ENCODE measurements at regions not wholly inside any gene's neighbourhood (a gene's known extent, or its start where the extent isn't known, plus 50 kb on each side); places are given as distances from the start of the nearest gene placed in this dataset.

DNA sequence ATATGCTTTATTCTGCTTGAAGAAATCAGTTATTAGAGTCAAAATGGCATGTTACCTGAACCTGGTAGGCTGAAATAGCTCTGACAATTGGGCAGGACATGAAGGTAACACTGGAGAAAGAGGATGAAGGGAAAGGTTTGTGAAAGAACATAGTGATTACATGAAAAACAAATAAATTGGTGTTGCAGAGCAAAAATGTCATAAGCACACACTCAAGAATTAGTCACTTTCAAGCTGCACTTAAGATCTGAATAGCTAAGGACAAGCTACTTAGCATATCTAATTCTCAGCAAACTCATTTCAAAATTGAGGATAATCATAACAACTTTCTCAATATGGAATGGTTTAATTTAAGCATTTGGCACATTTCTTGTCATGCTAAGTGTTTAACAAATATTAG lies 1398.0 kb upstream of the FLRT2 start:
- no peak for DNase-seq (ENCODE audit: low read depth in 2 of 2)

DNA sequence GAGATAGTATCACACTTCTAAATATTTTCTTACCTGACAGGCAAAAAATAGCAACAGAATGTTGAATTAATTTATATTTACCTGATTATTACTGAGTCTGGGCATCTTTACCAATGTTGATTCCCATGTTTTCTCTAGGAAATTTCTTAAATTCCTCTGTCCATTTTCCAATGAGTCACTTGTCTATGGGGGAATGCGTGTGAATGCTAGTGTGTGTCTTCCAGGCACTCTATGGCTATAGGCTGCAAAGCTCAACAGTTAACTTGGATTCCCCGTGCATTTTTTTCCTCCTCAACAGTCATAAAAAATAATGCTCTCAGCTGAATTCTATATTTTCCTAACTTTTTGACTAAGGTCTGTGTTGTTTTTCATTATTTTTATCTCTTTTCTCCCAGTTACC lies 1385.8 kb upstream of the FLRT2 start:
- DNase-seq (ENCODE audit: low read depth in 2 of 2), result no peak

DNA sequence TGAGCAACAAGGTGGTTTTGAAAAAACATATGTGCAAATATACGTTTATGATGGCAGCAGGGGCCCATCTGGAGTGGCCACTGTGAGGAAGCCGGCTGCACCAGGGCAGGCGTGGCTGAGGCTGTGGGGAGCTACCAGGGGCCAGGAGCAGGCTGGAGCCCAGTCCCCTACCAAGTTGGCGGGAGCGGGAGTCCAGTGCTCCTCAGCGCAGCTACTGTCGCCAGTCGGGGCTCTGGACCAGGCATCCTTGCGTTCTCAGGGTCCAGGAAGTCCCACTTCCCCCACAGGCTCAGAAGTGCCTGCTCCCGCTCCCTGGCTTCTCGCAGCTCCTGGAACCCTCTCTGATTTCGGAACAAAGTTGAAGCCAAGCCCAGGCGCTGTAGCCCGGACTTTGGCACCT lies 1377.5 kb upstream of the FLRT2 start:
- DNase-seq (ENCODE audit: low read depth in 2 of 2), result no peak

DNA sequence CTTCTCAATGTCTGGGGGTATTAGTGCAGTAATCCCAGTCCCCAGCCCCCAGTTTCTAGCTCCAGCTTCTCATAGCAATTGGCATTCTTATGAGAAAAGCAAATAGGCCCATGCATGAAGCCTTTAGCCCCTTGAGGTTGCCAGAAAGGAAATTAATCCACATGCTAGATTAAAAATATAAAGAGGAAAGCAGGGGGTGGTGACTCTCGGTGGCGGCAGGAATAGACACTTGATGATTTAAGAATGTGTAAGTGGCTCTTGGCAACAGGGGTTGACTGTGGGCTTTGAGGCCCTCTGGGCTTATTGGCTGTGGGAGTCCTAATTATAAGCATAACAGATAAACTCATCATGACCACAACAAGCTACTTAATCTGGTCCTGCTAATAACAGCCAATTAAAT lies 1367.3 kb upstream of the FLRT2 start:
- DNase-seq (ENCODE audit: low read depth in 2 of 2), result no peak

DNA sequence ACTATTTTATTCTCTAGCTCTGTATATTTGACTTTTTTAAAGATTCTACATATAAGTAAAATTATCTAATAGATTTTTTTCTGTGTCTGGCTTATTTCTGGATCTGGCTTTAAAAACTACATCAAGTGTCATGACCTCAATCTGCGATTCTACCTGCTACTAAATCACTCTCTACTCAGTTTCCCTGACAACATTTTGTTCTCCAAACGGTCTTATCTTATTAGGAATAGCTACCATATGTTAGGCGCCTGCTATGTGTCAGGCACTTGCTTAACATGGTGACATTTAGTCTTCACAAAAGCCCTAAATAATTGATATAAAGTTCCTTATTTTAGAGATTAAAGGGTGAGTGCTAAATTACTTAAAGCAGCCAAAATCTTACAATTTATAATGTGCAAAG lies 1362.9 kb upstream of the FLRT2 start:
- DNase-seq (ENCODE audit: low read depth in 2 of 2), result no peak

DNA sequence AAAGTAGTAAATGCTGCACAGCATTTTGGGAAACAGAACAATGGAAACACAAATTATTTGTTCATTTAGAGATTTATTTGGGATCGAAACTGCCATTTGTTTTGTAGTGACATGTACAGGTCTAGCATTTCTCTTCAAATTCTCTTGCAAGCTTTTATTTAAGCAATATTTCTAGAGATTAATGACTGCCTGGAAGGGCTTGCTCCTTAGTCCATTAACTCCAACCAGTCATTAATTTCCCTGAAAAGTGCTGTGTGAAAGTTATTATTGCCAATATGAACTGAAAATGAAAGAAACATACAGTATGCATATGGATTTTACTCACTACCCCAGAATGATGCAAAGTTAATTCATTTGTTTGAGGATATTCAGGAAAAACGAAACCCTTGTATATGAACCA lies 1349.6 kb upstream of the FLRT2 start:
- no peak for DNase-seq (ENCODE audit: low read depth in 2 of 2)

DNA sequence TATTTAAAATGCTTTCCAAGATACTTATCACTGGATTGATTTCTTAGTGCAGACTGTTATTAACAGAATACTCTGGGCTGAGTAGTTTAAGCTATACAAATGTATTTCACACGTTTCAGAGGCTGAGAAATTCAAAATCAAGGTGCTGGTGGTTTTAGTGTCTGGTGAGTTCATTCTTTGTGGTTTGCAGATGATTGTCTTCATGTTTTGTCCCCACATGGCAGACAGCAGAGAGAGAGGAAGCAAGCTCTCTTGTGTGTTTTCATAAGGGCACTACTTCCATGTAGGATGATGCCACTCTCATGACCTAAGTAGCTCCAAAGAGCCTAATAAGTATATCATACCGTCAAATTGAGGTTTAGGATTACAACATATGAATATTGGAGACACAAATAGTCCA lies 1348.9 kb upstream of the FLRT2 start:
- DNase-seq (ENCODE audit: low read depth in 2 of 2), result no peak

DNA sequence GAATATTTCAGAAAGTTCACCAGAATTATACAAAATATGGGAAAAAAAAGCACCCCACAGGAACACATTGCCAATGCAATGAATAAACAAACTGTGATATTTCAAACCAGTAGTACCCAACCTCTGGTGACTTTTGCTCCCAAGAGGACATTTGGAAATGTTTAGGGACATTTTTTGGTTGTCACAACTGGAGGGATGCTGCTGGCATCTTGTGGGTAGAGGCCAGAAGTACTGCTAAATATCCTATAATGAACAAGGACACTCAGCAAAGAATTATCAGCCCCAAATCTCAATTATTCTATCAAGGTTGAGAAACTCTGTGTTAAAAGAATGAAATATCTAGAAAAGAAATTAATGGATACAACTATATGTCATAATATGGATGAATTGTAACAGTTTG lies 1334.4 kb upstream of the FLRT2 start:
- DNase-seq (ENCODE audit: low read depth in 2 of 2), result no peak

DNA sequence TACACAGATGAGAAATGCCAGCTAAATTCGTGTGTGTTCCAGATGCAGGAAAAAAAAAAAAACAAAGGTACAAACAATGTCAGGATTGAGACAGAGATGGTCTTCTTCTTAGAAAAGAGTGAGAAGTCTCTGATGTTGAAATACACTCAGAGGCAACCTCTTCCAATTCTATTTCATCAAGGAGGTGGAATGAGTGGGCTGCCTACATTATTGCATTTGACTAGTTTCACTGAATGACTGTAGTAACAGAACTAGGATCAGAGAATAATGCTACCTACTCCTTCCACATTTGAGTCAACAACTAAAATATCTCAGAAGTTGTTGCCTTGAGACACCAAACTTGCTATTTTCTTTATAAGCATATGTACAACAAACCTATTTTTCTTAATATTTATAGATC lies 1332.2 kb upstream of the FLRT2 start:
- no peak for DNase-seq (ENCODE audit: low read depth in 2 of 2)

DNA sequence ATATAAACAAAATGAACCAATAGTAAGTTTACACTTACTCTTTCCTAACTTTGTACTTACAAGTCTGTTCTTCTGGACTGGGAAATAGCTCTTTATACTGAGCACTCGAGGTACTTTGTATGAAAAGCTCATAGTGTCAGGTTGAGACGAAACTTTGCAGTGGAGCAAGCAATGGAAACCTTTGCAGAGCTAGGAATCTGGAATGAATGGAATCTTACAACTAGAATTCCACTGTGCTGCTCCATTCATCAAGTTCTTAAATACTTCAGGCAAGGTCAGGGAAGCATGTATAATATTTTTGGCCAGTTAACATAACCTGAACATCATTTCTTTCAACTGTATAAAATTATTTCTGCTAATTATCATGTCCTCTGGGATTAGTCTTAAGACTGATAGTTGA lies 1327.5 kb upstream of the FLRT2 start:
- no peak for DNase-seq (ENCODE audit: low read depth in 2 of 2)

DNA sequence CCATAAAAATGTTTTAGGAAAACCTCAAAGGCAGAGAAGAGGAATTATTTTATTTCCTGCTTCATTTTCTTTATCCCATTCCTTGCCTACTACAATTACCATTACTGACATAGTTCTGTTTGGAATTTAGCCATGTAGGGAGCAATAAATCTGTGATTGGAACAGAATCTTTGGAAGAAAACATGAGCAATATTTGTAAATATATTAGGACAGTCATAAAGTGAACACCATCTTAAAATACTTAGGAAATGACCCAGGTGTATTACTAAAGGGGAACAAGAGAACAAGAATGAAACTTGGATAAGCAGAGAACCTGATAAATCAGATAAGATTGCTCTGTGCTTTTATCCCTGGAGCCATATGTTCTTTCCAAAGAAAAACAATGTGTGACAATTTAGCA lies 1326.0 kb upstream of the FLRT2 start:
- no peak for DNase-seq (ENCODE audit: low read depth in 2 of 2)

DNA sequence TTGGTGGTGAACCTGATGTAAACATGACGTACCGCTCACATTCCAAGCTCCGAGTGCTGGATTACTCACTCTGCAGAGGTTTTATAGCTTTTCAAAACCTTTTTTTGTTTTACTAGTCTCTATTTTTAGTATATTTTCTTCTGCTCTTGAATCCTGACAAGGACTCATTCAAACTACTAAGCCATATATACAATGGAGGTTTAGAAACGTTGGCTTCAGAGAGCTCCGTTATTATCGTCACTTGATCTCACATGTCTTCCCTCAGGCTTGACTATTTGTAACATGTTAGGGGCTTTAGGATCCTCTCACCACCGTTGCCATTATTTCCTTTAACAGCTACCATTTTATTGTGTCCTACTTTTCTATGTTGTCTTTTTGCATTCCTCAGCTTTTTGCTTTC lies 1321.5 kb upstream of the FLRT2 start:
- no peak for DNase-seq (ENCODE audit: low read depth in 2 of 2)

DNA sequence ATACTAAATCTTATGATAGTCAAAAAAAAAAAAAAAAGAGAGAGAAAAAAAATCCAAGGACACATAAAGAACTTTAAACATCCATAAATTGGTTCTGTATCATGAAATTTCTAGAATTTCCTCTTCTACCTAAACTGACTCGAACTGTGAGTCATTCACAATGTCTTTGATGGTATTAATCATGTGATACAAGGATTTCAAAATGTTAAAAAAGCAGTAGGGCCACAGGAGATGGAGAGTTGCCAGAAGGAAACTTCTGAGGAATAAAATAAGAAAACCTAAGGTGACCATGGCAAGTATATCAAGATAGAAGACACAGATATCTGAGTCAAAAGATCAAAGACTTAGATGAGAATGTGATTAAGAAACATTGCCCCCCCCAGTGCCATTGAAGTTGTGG lies 1320.9 kb upstream of the FLRT2 start:
- DNase-seq (ENCODE audit: low read depth in 2 of 2), result no peak

DNA sequence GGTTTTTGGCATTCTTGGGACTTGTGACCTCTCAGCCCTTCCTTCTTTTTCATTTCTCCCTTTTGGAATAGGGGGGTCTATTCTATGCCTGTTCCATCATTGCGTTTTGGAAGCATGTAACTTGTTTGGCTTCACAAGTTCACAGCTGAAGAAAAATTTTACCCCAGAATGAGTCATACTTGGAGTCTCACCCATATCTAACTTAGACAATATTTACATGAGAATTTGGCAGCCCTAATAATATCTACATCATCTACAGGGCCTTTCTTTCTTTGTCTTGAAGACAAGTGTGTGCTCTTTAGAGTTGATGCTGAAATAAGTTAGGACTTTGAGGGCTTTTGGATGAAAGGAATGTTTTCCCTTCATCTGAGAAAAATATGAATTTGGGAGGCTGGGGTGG lies 1312.9 kb upstream of the FLRT2 start:
- no peak for DNase-seq (ENCODE audit: low read depth in 2 of 2)

DNA sequence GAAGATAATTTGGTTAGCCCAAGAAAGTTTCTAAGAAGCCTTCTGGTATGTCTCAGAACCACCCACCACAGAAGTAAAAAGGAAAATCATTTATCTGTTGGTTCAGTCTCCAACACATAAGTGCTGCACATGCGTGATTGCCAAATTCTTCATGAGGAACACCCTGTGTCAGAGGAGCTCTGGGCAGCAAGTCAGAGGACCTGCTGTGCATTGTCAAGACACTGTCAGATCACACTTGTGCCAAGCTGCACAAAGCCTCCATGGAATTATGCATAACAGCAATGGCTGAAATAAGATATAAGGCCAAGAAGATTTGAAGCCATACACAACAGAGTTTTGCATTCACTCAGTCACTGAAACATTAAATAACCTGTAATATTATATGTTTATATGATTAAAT lies 1304.7 kb upstream of the FLRT2 start:
- DNase-seq (ENCODE audit: low read depth in 2 of 2), result no peak

DNA sequence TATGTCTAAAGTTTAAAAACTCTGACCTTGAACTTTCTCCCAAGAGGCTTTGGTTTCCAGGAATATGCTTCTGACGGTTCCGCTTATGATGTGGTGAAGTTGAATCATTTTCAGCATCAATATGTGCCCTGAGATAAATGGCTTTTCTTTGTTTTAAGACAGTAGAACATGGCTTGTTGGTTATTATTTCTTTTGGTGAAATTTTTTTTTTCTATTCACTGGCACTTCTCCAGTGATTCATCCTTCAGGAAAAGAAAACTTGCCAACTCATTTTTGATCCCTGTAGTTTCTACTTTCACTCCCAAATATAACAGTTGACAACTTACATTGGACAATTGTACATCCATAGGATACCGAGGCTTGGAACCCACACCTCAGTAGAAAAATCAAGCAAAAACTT lies 1301.2 kb upstream of the FLRT2 start:
- no peak for DNase-seq (ENCODE audit: low read depth in 2 of 2)

DNA sequence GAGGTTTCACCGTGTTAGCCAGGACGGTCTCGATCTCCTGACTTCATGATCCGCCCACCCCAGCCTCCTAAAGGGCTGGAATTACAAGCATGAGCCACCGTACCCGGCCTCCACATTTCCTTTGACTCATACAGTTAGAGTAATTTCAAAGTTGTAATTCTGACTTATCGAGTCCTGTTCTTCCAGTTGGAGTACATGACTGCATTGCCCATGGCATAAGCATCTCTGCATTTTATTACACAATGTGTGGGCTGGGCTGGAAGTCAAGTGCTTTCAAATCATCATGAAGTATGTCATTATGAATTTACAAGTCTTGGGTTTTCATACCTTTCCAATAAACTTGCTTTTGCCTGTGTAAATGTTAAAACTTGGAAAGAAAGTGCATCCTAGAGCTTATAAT lies 1295.7 kb upstream of the FLRT2 start:
- DNase-seq (ENCODE audit: low read depth in 2 of 2), result no peak

DNA sequence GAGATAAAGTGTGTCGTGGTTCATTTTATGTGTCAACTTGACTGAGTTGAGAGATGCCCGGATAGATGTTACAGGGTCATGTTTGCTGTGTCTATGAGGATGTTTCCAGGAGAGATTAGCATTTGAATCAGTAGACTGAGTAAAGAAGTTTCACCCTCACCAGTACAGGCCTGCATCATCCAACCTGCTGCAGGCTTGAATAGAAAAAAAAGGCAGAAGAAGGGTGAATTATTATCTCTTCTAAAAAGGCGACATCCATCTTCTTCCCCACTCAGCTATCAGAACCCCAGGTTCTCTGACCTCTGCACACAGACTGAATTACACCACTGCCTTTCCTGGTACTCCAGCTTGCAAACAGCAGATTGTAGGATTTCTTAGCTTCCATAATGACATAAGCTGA lies 1293.7 kb upstream of the FLRT2 start:
- DNase-seq (ENCODE audit: low read depth in 2 of 2), result no peak

DNA sequence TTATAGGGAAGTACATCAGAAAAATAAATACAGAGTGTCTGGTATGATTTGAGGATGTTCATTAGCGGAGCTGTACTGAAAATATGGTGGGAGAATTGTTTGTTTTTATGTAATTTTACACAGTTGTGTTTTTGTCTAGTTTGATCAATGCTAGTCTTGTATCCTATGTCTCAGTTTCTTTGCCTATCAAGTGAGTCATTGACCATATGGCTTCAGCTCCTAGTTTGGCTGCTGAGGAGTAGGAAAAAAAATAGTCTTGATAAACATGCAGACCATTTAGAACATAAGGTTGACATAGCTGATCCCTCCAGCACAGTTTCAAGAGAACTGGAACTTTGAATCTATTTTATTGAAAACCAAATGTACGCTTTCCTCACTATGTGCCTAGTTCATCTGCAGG lies 1292.1 kb upstream of the FLRT2 start:
- DNase-seq (ENCODE audit: low read depth in 2 of 2), result no peak

DNA sequence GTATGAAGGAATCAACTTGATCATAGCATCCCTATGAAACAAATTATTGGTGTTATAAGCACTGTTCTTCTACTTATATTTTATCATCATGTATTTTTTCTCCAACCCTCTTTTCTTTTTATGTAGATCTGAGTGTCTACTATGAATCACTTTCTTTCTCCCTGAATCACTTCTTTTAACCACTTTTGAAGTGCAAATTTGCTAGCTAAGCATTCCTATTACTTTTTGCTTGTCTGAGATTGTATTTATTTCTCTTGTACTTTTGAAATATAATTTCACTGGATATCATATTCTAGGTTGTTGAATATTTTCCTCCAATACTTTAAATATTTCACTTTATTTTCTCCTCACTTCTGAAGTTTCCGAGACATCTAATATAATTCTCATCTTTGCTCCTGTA lies 1282.3 kb upstream of the FLRT2 start:
- DNase-seq (ENCODE audit: low read depth in 2 of 2), result no peak

DNA sequence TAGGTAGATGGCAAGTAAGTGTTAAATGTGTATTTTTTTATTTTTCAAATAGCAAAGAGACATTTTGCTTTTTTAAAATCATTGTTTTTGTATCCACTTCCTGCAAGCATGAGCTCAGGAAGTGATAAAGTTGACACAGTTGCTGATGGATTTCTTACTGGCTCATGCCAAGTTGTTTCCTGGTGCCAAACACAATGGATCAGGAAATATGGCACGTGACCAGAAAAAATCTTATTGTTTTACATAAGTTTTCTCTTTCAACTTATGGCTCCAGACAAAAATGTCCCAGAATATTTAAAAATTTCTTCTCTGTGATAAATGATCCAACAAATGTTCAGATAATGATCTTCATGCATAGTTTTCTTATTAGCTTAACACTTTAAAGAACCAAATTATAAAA lies 1279.1 kb upstream of the FLRT2 start:
- DNase-seq (ENCODE audit: low read depth in 2 of 2), result no peak

DNA sequence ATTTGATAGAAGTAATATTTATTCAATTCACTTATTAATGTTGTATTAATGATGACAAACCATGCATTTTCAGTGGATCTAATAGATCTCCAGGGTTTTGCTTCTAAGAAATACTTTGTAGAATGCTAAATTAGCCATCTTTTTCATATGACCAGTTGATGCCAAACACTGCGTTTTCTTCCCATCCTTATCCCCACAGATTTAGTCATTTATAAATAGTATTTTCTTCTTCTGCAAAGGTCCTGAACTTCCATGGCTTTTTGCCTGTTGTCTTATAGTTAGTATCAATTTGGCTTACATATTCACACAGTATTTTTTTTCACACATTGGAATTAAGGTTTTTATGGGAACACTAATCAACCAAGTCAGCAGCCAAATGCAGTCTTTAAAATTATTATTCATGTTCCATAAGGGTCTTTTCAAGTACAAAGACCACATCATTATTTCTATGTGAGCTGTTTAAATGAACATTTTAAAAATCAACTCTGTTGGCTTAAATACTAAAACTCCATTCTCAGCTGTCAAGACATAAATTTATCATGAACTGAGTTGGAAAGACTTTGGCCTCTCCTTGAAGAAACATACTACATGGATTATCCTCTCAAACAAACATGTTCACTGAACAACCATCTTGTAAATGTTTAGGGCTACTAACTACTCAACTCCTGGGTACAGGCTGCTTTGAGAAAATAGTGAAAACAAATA lies 1278.4 kb upstream of the FLRT2 start:
- DNase-seq (ENCODE audit: low read depth in 2 of 2), result no peak

DNA sequence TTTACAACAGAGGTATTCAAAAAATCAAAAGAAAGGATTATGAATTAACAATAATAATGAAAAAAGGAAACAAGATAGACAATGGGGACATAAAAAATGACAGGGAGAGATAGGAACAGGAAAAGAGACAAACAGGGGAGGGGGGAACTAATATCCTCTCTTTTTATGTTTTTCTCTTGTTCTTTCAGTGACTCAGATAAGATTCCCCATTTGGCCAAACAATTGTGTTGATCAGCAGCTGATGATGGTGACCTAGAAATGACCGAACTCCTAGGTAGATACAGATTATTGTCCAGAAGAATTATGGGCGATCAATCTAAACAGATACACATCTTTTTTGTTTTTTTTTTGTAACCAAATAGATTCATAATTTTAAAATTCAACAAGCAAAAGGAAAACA lies 1277.2 kb upstream of the FLRT2 start:
- DNase-seq (ENCODE audit: low read depth in 2 of 2), result no peak

DNA sequence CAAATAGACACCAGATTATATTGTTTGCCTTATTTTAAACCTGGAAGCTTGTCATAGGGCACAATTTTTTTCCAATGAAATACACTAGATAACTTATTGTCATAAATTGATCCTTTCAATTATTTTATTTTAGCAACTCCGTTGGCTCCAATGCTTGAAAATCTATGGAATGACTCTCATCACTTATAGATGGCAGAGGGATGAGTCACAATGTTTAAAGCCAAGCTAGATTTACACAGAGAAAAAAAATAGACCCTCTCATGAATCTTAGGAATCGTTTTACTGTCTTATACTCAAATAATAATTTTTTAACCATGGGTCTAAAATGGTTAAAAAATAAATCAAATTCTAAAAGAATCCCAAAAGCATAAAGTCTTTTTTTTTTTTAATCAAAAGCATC lies 1276.6 kb upstream of the FLRT2 start:
- no peak for DNase-seq (ENCODE audit: low read depth in 2 of 2)

DNA sequence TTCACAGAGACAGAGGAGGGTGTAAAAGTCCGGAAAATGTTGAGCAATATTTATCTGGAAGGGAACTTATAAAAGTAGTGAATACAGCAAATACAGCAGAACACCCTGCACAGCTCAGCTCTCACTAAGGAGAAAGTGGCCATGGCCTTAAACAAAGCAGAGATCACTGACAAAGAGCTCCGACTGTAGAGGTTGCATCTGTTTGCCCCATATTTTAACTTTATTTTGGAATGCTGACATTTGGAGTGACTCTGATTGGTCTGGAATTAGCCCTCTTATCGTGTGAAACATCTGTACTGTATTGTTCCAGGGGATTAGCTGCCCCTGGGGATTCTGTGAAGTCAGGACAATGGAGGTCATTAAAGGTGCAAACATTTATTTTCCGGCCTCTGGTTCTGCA lies 1275.7 kb upstream of the FLRT2 start:
- DNase-seq (ENCODE audit: low read depth in 2 of 2), result no peak
